Parathyroid adenoma (tissue), 2 donors: ENCODE measurements at regions not wholly inside any gene's neighbourhood (a gene's known extent, or its start where the extent isn't known, plus 50 kb on each side); places are given as distances from the start of the nearest gene placed in this dataset.
"Not testable (repeated sequence)": the region's sequence is repeated elsewhere in the genome, so short reads cannot be mapped to it uniquely, and the experiment has no call there.

Experiments used
- H2AFZ ChIP-seq: fragments of 300-600 bp; sonication (generic); one replicate; pipeline ENCODE4 v1.7.0; 2017; ENCODE audit warnings: antibody characterized with exemption, mild to moderate bottlenecking
- H3K27ac ChIP-seq: fragments of 300-600 bp; sonication (generic); one replicate; pipeline ENCODE4 v1.7.0; 2017
- H3K27me3 ChIP-seq: fragments of 300-600 bp; sonication (generic); one replicate; pipeline ENCODE4 v1.7.0; 2017; ENCODE audit warnings: low read length; ENCODE audit not compliant: control insufficient read depth, insufficient read depth
- H3K36me3 ChIP-seq: fragments of 300-600 bp; sonication (generic); one replicate; pipeline ENCODE4 v1.7.0; 2017; ENCODE audit warnings: low read length; ENCODE audit not compliant: control insufficient read depth, insufficient read depth
- H3K4me1 ChIP-seq: fragments of 300-600 bp; sonication (generic); one replicate; pipeline ENCODE4 v1.7.0; 2017; ENCODE audit warnings: control low read depth
- H3K4me2 ChIP-seq: fragments of 300-600 bp; sonication (generic); one replicate; pipeline ENCODE4 v1.7.0; 2017; ENCODE audit warnings: low read length
- H3K4me3 ChIP-seq: fragments of 300-600 bp; sonication (generic); one replicate; pipeline ENCODE4 v1.7.0; 2017; ENCODE audit warnings: low read depth, low read length
- H3K79me2 ChIP-seq: fragments of 300-600 bp; sonication (generic); one replicate; pipeline ENCODE4 v1.7.0; 2017; ENCODE audit warnings: control low read depth
- H3K9ac ChIP-seq: fragments of 300-600 bp; sonication (generic); one replicate; pipeline ENCODE4 v1.7.0; 2017; ENCODE audit warnings: mild to moderate bottlenecking
- H3K9me3 ChIP-seq: fragments of 300-600 bp; sonication (generic); one replicate; pipeline ENCODE4 v1.7.0; 2017; ENCODE audit warnings: low read length; ENCODE audit not compliant: control insufficient read depth
- TF ChIP-seq, protein P1 (sequence below): fragments of 300-600 bp; sonication (generic); IDR thresholded peaks from one replicate; pipeline ENCODE4 v1.7.0; 2017; ENCODE audit warnings: antibody characterized with exemption, mild to moderate bottlenecking
- donor health status: primary hyperparathyroidism.

GRCh38 chr5:13214182-13214581 is 730.3 kb downstream of the DNAH5 start:
- Histone ChIP-seq H3K9me3 (no peaks in the 10 kb centered on the region), H3K4me2 (no peak overlapping the region), H3K79me2 (no peaks in the 10 kb centered on the region), H3K27me3 (no peaks in the 10 kb centered on the region), H3K27ac (no peak overlapping the region), H3K4me1 (no peaks in the 10 kb centered on the region), H2AFZ (no peak overlapping the region), H3K9ac (no peak overlapping the region), H3K36me3 (no peaks in the 10 kb centered on the region), H3K4me3 (no peak overlapping the region)
- TF ChIP-seq, protein P1, sequence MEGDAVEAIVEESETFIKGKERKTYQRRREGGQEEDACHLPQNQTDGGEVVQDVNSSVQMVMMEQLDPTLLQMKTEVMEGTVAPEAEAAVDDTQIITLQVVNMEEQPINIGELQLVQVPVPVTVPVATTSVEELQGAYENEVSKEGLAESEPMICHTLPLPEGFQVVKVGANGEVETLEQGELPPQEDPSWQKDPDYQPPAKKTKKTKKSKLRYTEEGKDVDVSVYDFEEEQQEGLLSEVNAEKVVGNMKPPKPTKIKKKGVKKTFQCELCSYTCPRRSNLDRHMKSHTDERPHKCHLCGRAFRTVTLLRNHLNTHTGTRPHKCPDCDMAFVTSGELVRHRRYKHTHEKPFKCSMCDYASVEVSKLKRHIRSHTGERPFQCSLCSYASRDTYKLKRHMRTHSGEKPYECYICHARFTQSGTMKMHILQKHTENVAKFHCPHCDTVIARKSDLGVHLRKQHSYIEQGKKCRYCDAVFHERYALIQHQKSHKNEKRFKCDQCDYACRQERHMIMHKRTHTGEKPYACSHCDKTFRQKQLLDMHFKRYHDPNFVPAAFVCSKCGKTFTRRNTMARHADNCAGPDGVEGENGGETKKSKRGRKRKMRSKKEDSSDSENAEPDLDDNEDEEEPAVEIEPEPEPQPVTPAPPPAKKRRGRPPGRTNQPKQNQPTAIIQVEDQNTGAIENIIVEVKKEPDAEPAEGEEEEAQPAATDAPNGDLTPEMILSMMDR, result no peak

- no peaks in the 10 kb centered on the region for H3K79me2 ChIP-seq
- no peak overlapping the region for H3K4me3 ChIP-seq
- H3K36me3 ChIP-seq, result no peaks in the 10 kb centered on the region
- TF ChIP-seq, protein P1, result no peak
- no peak overlapping the region for H3K27ac ChIP-seq
- H3K4me1 ChIP-seq, result no peaks in the 10 kb centered on the region
- H2AFZ ChIP-seq, result no peak overlapping the region
- no peak overlapping the region for H3K9ac ChIP-seq
- H3K9me3 ChIP-seq, result no peaks in the 10 kb centered on the region
- no peak overlapping the region for H3K4me2 ChIP-seq
- H3K27me3 ChIP-seq, result no peaks in the 10 kb centered on the region
These were observed 731.6 kb downstream of the DNAH5 start for GRCh38 chr5:13212886-13213285.

GRCh38 chr5:13211064-13211463 is 733.4 kb downstream of the DNAH5 start:
- Histone ChIP-seq H3K4me2 (no peak overlapping the region), H3K4me1 (no peaks in the 10 kb centered on the region), H3K27me3 (no peaks in the 10 kb centered on the region), H2AFZ (no peak overlapping the region), H3K9ac (no peak overlapping the region), H3K79me2 (no peaks in the 10 kb centered on the region), H3K36me3 (no peaks in the 10 kb centered on the region), H3K9me3 (no peaks in the 10 kb centered on the region), H3K4me3 (no peak overlapping the region), H3K27ac (no peak overlapping the region)
- TF ChIP-seq, protein P1, result no peak

- Histone ChIP-seq H3K4me2 (no peak overlapping the region), H3K36me3 (no peaks in the 10 kb centered on the region), H3K27me3 (no peaks in the 10 kb centered on the region), H3K9ac (no peak overlapping the region), H3K4me3 (no peak overlapping the region), H3K79me2 (no peaks in the 10 kb centered on the region), H3K9me3 (no peaks in the 10 kb centered on the region), H3K4me1 (no peaks in the 10 kb centered on the region), H2AFZ (no peak overlapping the region), H3K27ac (no peak overlapping the region)
- TF ChIP-seq, protein P1, result no peak
These were observed 737.4 kb downstream of the DNAH5 start for GRCh38 chr5:13207112-13207511.

GRCh38 chr5:13201022-13201421 is 743.5 kb downstream of the DNAH5 start:
- Histone ChIP-seq H3K79me2 (no peaks in the 10 kb centered on the region), H3K27me3 (no peaks in the 10 kb centered on the region), H3K4me2 (no peak overlapping the region), H3K9ac (no peak overlapping the region), H3K4me1 (no peaks in the 10 kb centered on the region), H3K9me3 (no peaks in the 10 kb centered on the region), H3K36me3 (no peaks in the 10 kb centered on the region), H3K27ac (no peak overlapping the region), H2AFZ (no peak overlapping the region), H3K4me3 (no peak overlapping the region)
- TF ChIP-seq, protein P1, result no peak

DNA sequence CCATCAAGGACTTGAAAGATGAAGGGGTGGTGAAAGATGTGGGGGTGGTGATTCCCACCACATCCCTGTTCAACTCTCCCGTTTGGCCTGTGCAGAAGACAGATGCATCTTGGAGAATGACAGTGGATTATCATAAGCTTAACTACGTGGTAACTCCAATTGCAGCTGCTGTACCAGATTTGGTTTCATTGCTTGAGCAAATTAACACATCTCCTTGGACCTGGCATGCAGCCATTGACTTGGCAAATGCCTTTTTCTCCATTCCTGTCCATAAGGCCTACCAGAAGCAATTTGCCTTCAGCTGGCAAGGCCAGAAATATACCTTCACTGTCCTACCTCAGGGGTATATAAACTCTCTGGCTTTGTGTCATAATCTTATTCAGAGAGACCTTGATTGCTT is 746.3 kb downstream of the DNAH5 start:
- not testable (repeated sequence) for H3K4me1 ChIP-seq, H2AFZ ChIP-seq

More for the DNA sequence above, 746.3 kb downstream of the DNAH5 start:
- not testable (repeated sequence) for H3K9ac ChIP-seq, H3K27ac ChIP-seq, H3K9me3 ChIP-seq, H3K36me3 ChIP-seq, H3K27me3 ChIP-seq, H3K4me2 ChIP-seq, H3K4me3 ChIP-seq, H3K79me2 ChIP-seq
